SU-DHL-6 (cell line): ENCODE measurements at regions not wholly inside any gene's neighbourhood (a gene's known extent, or its start where the extent isn't known, plus 50 kb on each side); places are given as distances from the start of the nearest gene placed in this dataset.
"Not testable (repeated sequence)": the region's sequence is repeated elsewhere in the genome, so short reads cannot be mapped to it uniquely, and the experiment has no call there.

Experiments
- EZH2phosphoT487 ChIP-seq: fragments of 200-600 bp; sonication (generic), shearing (Covaris generic); conservative IDR thresholded peaks from 2 replicates; pipeline ENCODE4 v1.6.1; 2018; ENCODE audit warnings: mild to moderate bottlenecking, antibody characterized with exemption, low read length, moderate library complexity, mixed read lengths
- TF ChIP-seq, protein P1 (sequence below): fragments of 200-600 bp; sonication (generic); IDR thresholded peaks from one replicate; pipeline ENCODE4 v1.5.1; 2017; ENCODE audit warnings: antibody characterized with exemption, mild to moderate bottlenecking, low read length, moderate library complexity; ENCODE audit not compliant: insufficient read depth, poor library complexity, severe bottlenecking

DNA sequence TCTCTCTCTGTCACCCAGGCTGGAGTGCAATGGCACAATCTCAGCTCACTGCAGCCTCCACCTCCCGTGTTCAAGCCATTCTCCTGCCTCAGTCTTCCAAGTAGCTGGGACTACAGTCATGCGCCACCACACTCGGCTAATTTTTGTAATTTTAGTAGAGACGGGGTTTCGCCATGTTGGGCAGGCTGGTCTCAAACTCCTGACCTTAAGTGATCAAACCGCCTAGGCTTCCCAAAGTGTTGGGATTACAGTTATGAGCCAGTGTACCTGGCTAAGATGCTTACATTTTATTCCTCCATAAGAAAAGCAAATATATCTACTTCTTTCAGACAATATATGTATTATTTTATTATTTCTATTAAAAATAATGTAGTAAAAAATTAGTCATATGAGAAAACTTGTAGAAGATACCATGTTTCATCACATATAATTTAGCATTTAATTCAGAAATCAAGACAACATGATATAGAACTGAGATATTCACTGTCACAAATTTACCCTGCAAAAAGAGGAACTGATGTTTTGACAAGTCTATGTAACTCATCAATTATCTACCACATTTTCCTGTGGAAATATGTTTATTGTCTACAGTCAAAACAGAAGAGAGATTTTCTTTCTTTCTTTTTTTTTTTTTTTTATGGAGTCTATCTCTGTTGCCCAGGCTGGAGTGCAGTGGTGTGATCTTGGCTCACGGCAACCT lies 105.1 kb downstream of the ZNF486 start:
- TF ChIP-seq, protein P1, sequence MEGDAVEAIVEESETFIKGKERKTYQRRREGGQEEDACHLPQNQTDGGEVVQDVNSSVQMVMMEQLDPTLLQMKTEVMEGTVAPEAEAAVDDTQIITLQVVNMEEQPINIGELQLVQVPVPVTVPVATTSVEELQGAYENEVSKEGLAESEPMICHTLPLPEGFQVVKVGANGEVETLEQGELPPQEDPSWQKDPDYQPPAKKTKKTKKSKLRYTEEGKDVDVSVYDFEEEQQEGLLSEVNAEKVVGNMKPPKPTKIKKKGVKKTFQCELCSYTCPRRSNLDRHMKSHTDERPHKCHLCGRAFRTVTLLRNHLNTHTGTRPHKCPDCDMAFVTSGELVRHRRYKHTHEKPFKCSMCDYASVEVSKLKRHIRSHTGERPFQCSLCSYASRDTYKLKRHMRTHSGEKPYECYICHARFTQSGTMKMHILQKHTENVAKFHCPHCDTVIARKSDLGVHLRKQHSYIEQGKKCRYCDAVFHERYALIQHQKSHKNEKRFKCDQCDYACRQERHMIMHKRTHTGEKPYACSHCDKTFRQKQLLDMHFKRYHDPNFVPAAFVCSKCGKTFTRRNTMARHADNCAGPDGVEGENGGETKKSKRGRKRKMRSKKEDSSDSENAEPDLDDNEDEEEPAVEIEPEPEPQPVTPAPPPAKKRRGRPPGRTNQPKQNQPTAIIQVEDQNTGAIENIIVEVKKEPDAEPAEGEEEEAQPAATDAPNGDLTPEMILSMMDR = not testable (repeated sequence)
- TF ChIP-seq EZH2phosphoT487 = not testable (repeated sequence)
